Fibroblast of the conjunctiva (primary cell): ENCODE measurements at regions not wholly inside any gene's neighbourhood (a gene's known extent, or its start where the extent isn't known, plus 50 kb on each side); places are given as distances from the start of the nearest gene placed in this dataset.
"Not testable (repeated sequence)": the region's sequence is repeated elsewhere in the genome, so short reads cannot be mapped to it uniquely, and the experiment has no call there.

Experiments
- DNase-seq: peaks from one replicate; pipeline ENCODE4 v3.0.0-alpha.2; 2010; ENCODE audit warnings: low read depth

DNA sequence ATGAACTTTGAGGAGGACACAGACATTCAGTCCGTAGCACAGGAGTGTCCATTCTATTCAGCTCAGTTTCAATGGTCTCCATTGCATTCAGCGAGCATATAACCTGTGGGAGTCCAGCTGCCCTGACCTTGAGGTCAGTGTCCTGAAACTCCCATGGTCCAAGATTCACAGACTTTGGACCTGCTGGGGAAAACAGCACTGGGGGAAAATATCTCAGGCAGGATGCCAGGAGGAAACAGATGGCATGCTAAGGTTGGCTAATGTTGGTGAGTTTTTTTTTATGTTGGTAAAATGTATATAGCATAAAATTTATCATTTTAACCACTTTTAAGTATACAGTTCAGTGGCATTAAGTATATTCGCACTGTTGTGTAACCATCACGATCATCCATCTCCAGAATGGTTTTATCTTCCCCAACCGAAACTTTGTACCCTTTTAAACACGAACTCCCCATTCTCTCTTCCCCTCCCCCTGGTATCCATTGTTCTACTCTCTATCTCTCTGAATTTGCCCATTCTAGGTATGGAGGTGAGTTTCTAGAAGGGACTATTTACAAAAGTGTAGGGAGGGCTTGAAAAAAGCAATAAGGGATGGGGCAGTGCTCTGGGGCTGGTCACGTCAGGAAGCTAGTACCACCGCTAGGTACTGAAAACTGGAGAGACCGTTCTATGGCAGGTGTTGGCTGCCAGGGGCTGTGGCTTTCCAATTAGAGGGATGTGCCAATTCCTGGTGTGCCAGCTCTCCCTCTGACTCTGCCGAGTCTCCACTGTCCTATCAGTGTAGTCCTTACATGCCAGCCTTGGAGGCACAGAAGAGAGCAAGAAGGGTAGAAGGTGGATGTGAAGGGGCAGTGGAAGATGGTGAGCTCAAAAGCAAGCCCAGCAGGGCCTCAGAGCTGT, 85.3 kb downstream of the FOXD2 start:
- no peak for DNase-seq

DNA sequence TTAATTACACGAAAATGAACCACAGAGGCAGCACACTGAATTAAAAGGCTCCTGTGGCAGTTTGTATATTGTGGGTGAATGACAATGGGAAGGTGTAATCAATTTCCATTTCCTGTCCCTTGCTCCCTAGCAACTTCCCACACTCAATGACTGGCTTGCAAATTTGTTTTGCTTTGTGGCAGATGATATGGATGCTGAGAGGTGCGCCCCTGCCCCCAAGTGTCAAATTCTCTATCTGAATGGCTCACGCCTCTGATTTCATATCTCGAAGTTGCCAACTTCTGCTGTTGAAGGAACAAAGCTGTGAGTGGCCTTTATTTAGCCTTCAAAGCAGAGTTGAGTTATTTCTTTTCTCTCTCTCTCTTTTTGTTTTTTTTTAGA, 86.0 kb downstream of the FOXD2 start:
- no peak for DNase-seq

DNA sequence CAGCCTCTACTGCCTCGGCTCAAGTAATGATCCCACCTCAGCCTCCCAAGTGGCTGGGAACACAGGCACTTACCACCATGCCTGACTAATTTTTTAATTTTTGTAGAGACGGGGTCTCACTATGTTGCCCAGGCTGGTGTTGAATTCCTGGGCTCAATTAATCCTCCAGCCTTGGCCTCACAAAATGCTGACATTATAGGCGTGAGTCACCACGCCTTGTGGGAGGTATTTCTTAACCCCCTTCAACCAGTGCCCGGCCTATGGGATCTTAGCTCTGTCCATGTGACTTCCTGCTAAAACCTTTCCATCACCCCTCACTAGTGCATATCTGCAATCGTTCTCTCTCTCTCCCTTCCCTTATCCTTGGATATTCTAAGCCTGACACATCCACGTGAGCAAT, 86.4 kb downstream of the FOXD2 start:
- DNase-seq: no peak

DNA sequence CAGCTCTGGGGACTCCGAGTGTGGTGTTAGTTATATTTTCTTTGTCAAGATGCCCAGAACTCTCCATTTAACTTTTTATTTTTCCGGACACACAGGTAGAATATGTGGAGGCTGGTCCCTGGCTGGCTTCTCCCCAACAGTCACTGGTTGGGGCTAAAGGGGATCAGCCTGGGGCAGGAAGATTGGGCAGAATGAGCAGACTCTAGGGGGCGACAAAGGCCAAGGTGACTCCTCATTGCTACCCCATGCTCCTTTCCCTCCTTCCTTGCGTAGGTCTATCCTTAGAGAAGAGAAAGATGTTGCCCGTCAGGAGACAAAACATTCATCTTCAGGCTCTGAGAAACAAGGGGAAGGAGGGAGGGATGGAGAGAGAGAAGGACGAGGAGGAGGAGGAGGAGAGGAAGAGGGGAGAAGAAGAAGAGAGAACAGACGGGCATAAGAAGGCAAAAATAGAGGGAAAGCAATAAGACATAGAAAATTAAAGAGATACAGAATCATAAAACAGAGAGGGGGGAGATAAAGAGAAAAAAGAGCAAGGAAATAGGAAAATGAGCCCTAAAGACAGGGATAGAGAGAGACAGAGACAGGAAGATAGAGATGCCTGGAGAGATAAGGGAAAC, 89.9 kb downstream of the FOXD2 start:
- no peak for DNase-seq

DNA sequence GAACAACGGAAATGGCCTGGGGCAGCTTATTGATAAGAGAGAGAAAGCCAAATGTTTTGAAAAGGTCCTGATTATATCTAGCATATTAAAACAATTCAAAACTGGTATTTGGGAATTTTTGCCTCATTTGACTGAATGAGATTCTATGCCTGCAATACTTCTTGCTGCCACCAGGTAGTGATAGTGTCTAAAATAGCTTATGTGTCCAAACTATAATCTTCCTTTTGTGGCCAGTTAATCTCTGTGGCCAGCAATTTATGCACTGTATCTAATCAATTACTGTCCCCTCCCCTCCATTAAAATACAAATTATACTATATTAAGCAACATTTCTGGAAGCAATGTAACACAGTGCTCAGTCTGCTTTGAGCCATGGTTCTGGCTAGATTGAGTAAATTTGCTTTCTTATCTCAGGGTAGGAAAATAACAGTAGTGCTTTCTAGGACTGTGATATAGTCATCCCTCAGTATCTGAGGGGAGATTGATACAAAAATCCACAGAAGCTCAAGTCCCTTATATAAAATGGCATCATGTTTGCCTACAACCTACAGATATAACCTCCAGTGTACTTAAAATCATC, 91.8 kb downstream of the FOXD2 start:
- DNase-seq: no peak

DNA sequence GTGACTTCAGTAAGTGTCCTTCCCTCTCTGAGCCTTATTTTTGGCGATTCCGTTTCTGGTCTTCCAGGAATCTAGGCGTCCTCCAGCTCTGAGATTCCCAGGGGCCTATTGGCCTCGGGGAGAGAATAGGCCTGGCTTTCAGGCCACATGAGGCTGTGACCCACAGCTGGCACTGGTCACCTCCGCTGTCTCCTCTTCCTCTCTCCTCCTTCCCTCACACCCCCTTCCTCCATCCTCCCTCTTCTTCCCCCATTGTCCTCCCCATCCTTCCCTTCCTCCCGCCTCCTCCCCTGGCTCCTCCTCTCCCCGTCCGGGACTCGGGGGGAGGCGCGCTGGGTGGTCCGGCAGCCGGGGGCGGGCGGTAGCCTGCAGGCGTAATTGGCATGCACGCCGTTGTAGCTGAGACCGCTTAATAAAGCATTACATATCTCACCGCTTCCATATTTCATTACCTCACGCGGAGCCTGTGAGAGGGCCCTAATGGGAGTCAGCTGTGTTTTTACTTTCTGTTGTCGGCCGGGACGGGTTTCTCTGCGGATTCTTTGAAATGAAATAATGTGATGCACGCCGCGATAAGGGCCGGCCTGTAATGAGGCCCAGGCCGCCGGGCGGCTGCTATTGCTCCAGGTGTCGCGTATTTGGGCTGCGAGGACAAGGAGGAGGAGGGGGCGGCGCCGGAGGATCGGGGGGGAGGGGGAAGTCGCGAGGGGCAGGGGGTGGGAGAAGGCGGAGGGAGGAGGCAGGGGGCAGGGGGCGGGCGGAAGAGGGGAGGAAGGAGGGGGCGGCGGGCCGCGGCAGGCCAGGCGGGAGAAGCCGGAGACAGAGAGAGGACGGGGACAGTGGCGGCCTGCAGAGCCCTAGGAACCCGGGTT, 95.3 kb downstream of the FOXD2 start:
- peak; percentile 38 for DNase-seq

DNA sequence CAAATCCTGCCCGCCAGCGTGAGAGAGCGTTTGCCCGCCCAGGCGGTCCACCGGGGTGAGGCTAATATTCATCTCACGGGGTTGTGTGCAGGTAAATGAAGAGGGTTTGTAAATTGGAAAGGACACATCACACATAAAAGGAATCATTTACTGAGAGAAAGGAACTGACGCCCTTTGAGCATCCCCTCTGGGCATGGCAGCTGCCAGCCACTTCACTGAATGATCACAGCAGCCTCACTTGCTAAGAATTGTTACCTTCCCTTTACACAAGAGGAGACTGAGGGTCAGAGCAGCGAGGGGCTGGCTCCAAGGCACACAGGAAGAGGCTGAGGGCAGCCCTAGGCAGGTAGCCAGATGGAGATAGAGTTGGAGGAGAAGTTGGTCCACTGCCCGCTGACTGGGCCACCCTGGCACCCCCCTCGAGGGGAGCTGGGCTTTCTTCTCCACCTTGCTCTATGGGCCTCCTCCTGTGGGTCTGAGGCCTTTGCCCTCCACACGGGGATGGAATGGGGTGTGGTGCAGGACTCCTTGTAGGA, 96.0 kb downstream of the FOXD2 start:
- DNase-seq: no peak

DNA sequence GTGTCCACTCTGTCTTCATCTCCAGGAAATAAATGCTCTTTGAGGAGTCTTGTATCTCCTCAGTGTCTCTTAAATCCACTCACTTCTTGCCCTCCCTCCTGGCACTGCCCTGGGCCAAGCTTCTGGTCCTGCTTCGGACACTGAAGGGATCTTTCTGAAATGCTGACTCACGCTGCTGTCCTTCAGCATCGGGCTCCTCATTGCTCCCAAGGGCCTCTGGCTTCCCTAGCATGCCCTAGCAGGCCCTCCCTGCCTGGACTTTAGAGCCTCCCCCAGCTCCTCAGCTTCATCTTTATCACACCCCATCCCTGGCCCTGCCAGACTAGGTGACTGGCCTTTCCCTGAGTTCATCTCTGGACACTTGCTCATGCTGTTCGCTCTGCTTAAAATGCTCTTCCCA, 96.6 kb downstream of the FOXD2 start:
- no peak for DNase-seq

DNA sequence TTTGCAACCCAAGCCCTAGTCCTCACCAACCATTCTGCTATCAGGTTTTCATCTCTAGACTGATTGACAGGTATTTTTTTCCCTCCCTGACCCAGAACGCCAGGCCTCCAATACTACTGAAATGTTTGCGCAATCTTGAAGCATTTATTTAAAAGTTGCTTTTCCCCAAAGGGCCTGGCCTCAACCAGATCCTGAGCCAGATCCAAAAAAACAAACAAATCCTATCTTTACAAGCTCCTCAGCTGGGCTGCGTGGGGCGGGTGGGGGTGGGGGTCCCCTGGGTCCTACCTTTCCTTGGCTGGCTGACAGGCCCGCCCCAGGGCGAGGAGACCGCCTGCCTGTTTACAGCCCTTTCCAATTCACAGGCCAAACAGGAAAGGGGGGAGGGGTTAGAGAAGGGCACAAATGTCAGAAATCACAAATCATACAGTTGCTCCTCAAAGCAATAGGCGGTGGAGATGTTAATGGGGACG, 98.8 kb downstream of the FOXD2 start:
- DNase-seq: no peak

DNA sequence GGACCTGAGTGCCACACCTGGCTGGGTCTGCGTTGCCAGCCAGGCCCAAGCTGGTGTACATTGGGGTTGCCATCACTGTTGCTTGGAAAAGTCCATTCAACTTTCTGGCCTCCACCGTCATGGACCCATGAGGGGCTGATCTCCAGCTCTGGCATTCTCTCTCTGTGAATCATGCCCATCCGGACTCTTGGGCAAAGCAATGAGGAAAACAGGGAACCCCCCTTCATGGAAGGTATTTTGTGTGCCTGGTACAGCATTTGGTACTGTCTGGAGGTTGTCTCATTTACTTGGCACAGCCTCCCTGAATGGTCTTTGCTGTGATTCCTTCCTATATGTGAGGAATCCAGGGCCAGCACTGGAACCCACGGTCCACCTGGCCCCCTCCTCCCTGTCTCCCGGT, 99.4 kb downstream of the FOXD2 start:
- no peak for DNase-seq

DNA sequence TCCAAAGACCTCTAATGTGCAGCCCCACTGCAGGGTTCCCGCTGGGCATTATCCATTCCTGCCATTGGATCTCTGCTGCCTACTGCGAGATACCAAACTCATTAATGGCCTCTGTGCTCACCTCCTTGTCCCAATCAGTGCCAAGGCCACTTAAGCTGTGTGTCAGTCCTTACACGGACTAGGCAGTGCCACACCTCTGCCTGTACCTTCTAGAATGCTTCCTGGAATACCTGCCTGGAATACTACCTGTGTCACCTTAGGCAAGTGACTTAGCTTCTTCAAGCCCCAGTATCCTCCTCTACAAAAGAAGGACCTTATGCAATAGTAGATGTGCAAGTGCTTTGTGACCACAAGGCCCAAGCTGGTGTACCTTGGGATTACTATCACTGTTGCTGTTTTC, 100.1 kb downstream of the FOXD2 start:
- no peak for DNase-seq

DNA sequence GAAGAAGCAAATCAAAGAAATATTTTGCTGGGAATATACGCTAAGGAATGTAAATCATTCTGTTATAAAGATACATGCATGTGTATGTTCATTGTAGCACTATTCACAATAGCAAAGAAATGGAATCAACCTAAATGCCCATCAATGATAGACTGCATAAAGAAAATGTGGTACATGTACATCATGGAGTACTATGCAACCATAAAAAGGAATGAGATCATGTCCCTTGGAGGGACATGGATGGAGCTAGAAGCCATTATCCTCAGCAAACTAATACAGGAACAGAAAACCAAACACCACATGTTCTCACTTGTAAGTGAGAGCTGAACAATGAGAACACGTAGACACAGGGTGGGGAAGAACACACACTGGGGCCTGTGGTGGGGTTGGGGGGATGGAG, 100.7 kb downstream of the FOXD2 start:
- not testable (repeated sequence) for DNase-seq

DNA sequence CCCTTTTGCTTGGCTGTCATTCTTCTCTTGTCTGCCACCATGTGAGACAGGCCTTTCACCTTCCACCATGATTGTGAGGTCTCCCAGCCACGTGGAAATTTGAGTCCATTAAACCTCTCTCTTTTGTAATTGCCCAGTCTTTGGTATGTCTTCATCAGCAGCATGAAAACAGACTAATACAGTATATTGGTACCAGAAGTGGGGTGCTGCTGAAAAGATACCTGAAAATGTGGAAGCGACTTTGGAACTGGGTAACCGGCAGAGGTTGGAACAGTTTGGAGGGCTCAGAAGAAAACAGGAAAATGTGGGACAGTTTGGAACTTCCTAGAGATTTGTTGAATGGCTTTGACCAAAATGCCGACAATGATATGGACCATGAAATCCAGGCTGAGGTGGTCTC, 103.9 kb downstream of the FOXD2 start:
- not testable (repeated sequence) for DNase-seq

DNA sequence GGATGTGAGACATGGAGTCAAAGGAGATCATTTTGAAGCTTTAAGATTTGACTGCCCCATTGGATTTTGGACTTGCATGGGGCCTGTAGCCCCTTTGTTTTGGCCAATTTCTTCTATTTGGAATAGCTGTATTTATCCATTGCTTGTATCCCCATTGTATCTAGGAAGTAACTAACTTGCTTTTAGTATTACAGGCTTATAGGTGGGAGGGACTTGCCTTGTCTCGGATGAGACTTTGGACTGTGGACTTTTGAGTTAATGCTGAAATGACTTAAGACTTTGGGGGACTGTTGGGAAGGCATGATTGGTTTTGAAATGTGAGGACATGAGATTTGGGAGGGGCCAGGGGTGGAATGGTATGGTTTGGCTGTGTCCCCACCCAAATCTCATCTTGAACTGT, 105.2 kb downstream of the FOXD2 start:
- not testable (repeated sequence) for DNase-seq

DNA sequence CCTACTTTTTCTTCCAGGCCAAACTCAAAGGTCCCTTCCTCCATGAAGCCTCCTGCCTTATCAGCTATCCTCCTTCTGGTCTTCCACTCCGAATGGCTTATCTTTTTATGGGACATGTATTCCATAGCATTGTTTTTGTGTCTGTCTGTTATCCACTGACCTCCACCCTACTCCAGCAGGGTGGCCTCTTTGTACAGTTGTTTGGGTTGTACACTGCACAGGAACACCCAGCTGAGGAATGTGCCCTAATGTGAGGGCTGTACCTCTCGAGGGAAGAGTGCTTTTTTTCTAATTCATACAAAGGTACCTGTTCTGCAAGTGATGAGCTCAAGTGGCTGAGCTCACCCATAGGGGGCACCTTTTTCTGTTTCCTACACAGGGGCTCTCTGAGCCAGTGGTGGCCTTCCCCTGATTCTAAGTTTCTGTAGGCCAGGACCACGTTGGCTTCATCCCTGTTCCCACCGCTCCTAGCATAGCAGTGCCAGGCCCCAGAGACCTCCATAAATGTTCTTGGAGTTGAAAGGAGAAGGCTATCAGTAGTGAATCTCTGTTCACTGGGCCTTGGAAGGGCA, 108.2 kb downstream of the FOXD2 start:
- no peak for DNase-seq

DNA sequence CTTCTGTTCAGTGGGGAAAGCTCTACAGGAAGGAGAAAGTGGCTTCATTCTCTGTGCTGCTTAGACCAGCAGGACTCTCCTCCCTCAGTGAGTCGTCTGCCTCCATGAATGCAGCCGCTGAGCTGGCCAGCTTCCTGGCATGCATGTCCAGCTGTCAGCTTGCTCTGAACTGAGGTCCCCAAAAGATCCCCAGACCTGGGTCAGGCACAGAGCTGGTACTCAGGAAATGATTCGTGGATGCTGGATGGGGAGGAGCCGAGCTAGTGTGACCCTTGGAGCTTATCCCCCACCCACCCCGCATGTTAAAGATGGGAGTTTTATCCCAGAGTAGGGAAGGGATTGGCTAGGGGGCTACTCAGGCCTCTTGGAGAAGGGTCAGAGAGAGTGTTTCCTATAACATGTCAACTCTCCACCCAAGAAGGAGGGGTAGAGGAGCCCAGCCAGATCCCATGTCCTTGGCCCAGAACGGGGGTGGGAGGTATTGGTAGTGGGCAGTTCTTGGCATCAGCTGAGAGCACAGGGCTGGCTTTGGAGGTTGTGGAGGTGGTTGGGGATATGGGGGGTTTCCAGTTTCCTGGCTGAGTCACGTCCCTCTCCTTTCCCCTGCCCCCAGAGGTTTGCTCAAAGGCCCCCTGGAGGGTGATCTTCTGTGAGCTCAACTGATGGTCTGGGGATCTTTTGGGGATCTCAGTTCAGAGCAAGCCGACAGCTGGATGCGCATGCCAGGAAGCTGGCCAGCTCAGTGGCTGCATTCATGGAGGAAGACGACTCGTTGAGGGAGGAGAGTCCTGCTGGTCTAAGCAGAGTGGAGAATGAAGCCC, 110.1 kb downstream of the FOXD2 start:
- no peak for DNase-seq

DNA sequence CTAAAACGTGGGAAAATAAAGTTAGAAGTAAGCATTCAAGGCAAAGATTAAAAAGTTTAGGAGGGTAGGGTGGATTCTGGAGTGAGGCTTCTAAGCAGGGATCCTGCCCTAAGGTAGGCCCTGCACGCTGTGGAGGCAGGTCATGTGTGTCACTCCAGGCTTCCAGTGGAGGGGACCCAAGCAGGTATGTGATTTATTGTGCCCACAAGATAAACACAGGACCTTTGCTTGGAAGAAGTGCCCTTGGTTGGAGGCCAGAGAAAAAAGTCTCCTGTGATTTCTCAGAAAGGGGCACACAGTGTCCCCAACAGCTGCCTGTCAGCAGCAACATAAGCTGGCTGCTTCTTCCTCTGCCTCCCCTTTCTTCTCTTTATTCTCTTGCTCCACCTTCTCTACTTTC, 110.8 kb downstream of the FOXD2 start:
- DNase-seq: no peak

DNA sequence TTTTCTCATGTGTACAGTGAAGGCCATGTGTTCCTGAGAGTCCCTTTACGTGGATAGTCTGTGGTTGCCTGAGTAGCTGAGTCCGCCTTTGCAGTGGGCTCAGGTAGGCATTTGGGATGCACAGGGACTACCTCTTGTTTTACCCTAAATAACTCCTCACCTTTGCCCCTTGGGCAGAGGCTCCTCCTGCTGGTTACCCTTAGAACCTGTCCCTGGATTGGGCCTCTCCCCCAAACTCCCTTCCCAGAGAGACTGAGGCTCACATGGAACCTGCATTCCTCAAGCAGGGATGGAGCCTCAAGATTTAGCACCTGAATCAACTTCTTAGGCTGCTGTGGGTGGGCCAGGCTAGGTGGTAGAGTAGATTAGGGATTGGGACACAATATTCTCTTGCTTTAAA, 111.7 kb downstream of the FOXD2 start:
- no peak for DNase-seq

DNA sequence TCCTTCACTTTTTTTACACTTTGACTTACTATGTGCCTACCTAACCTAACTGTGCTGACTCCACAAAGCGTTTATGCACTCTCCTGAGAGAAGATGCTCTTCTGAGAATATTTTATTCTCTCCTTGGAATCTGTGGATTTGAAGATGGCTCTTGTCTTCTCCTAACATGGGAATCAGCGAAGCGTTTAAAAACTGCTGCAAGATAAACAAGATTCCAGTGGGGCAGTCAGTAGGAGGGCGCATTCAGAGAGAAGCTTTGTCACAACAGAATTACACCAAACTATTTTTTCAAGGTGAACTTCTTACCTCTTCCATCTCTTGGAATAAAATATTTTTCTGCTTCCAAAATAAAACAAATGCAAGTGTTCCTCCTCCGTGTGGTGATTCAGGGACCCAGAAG, 113.1 kb downstream of the FOXD2 start:
- DNase-seq: no peak

DNA sequence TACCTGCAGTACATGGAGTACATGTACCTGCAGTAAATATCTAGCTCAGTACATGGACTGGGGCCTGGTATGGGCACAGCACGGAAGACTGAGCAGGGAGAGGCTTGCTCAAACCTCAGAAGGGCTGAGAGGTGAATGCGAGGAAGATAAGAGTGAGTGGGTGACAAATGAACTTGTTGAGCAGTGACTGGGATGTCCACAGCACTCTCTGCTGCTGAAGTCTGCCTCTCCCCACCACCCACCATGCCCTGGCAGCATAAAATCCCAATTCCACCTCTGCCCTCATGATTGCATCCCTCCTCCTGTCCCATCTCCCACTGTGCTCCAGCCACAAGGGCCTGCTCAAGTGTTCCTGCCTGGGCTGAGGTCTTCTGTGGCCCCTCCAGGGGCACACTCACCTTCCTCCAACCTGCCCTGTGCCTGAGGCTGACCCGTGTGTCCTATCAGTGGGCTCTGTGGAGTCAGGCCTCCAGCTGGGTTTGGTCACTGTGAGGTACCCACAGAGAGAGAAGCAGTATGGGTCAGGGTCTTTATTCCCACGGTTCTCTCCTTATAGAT, 114.2 kb downstream of the FOXD2 start:
- DNase-seq: no peak
